ENCODE measurements at regions not wholly inside any gene's neighbourhood (a gene's known extent, or its start where the extent isn't known, plus 50 kb on each side); places are given as distances from the start of the nearest gene placed in this dataset.

- no peak for DNase-seq
Measured at GRCh38 chr3:176699288-176699687, 498.0 kb downstream of the TBL1XR1 start.

GRCh38 chr3:176697284-176697889 is 499.9 kb downstream of the TBL1XR1 start:
- DNase-seq, result no peak

GRCh38 chr3:176696816-176697215 is 500.5 kb downstream of the TBL1XR1 start:
- DNase-seq, result no peak

GRCh38 chr3:176692966-176693785 is 504.1 kb downstream of the TBL1XR1 start:
- no peak for DNase-seq

- no peak for DNase-seq
Measured at GRCh38 chr3:176692199-176692965, 504.9 kb downstream of the TBL1XR1 start.

- DNase-seq, result no peak
Measured at GRCh38 chr3:176690083-176690869, 507.0 kb downstream of the TBL1XR1 start.

GRCh38 chr3:176687754-176688153 is 509.5 kb downstream of the TBL1XR1 start:
- DNase-seq, result no peak

GRCh38 chr3:176683382-176683781 is 513.9 kb downstream of the TBL1XR1 start:
- no peak for DNase-seq

GRCh38 chr3:176663837-176664831 is 533.1 kb downstream of the TBL1XR1 start:
- no peak for DNase-seq

GRCh38 chr3:176663387-176663786 is 533.9 kb downstream of the TBL1XR1 start:
- DNase-seq, result no peak

- DNase-seq, result no peak
Measured at GRCh38 chr3:176661432-176661964, 535.8 kb downstream of the TBL1XR1 start.

GRCh38 chr3:176655404-176656094 is 541.7 kb downstream of the TBL1XR1 start:
- no peak for DNase-seq

- no peak for DNase-seq
Measured at GRCh38 chr3:176651622-176652021, 545.7 kb downstream of the TBL1XR1 start.

- DNase-seq, result no peak
Measured at GRCh38 chr3:176650478-176650877, 546.8 kb downstream of the TBL1XR1 start.

- DNase-seq, result no peak
Measured at GRCh38 chr3:176647987-176648386, 549.3 kb downstream of the TBL1XR1 start.

- no peak for DNase-seq
Measured at GRCh38 chr3:176633511-176633910, 563.8 kb downstream of the TBL1XR1 start.

- no peak for DNase-seq
Measured at GRCh38 chr3:176632925-176633324, 564.4 kb downstream of the TBL1XR1 start.

GRCh38 chr3:176631165-176631564 is 566.1 kb downstream of the TBL1XR1 start:
- no peak for DNase-seq

GRCh38 chr3:176628101-176628639 is 569.1 kb downstream of the TBL1XR1 start:
- DNase-seq, result no peak

GRCh38 chr3:176623468-176624150 is 573.7 kb downstream of the TBL1XR1 start:
- DNase-seq, result no peak
